Thyroid gland (tissue), 4 donors: ENCODE measurements at regions not wholly inside any gene's neighbourhood (a gene's known extent, or its start where the extent isn't known, plus 50 kb on each side); places are given as distances from the start of the nearest gene placed in this dataset.

Experiments
- CTCF ChIP-seq, 6 experiments: fragments of 200-600 bp in 3 of 6; fragments of 450-650 bp in 3 of 6; sonication (generic) in 3 of 6; IDR thresholded peaks; one replicate each; pipeline ENCODE4 v1.5.1; 2016 to 2019; ENCODE audit warnings: antibody characterized with exemption in 6 of 6, mild to moderate bottlenecking in 2 of 6, inconsistent platforms in 1 of 6, moderate library complexity in 1 of 6
- POLR2A ChIP-seq, 2 donors: fragments of 450-650 bp; IDR thresholded peaks; one replicate each; pipeline ENCODE4 v1.6.1; 2017; ENCODE audit warnings: antibody characterized with exemption in 2 of 2, mild to moderate bottlenecking in 2 of 2, moderate library complexity in 1 of 2

- TF ChIP-seq CTCF (IDR thresholded peaks at IDR 0.05) (no peak), POLR2A (IDR thresholded peaks at IDR 0.05) (no peak)
Measured at GRCh38 chrX:13130816-13131215, 86.4 kb upstream of the FAM9C start.
